GM19467 (cell line): ENCODE measurements at regions not wholly inside any gene's neighbourhood (a gene's known extent, or its start where the extent isn't known, plus 50 kb on each side); places are given as distances from the start of the nearest gene placed in this dataset.
"Not testable (repeated sequence)": the region's sequence is repeated elsewhere in the genome, so short reads cannot be mapped to it uniquely, and the experiment has no call there.

Experiments
- ATAC-seq: cut with Tn5 transposase; IDR thresholded peaks from one replicate; pipeline ENCODE4 v1.9.1; 2021; ENCODE audit warnings: mild to moderate bottlenecking, moderate library complexity; ENCODE audit not compliant: unreplicated experiment

DNA sequence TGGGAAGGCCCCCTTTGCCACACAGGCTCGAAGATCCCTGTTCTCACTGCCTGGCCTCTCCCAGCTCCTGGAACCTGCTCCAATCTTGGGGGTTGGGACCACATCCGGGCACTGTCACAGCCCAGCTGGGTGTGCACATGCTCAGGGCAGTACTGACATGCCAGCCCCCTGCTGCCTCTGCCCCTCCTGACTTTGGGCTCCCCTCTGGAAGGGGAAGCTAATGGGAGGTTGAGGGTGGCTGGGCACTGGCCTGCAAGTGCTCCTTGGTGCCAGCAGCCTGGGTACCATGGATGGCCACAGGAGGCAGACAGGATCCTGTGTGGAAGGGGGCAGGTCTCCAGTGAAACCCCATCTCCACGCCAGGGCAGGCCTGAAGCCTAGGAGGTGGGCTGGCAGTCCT lies 126.1 kb upstream of the NOL4 start:
- ATAC-seq = no peak

GRCh38 chr18:34352385-34353163 lies 127.9 kb upstream of the NOL4 start:
- ATAC-seq = no peak

GRCh38 chr18:34354351-34354750 lies 129.6 kb upstream of the NOL4 start:
- ATAC-seq = no peak

- no peak for ATAC-seq
Observed at GRCh38 chr18:34357944-34358580, 133.3 kb upstream of the NOL4 start.

GRCh38 chr18:34358923-34359322 lies 134.2 kb upstream of the NOL4 start:
- peak; percentile 77 for ATAC-seq

GRCh38 chr18:34364699-34365098 lies 140.0 kb upstream of the NOL4 start:
- ATAC-seq = no peak

- ATAC-seq = no peak
Observed at GRCh38 chr18:34370704-34371395, 146.1 kb upstream of the NOL4 start.

- ATAC-seq = no peak
Observed at GRCh38 chr18:34380326-34380725, 155.6 kb upstream of the NOL4 start.

DNA sequence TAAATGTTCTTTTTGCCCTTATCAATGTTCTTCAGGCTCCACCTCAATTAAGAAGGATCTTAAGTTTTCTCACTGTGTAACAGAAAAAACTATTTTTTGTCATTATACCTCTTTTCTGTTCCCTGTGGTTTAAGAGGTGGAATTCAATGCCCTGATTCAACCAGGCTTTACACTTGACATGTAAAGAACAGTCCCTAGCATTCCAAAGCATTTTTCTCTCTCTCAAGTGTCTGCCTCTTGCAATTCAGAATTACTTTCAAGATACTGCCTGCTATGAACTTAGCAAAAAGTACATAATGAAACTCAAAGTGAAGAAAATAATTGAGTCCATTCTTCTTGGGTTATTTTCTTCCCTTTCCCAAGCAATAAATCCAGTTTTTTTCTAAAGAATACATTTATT lies 160.6 kb upstream of the NOL4 start:
- no peak for ATAC-seq

DNA sequence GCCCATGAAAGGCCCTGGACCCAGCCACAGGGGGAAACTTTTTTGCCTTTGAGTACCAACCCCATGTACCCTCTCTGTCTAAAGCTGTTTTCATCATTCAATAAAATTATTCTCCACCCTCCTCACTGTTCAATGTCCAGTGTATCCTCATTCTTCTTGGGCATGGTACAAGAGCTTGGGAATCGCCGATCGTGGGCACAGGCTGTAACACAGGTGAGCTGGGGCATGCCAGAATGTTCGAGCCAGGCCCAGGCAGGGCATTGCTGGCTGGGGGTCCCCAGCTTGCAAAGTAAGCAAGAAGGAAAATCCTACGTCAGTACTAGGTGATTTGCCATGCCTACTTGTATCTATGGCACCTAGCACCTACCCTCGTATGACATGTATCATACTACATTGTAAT lies 162.1 kb upstream of the NOL4 start:
- ATAC-seq = no peak

GRCh38 chr18:34397286-34397896 lies 172.7 kb upstream of the NOL4 start:
- no peak for ATAC-seq

GRCh38 chr18:34399892-34400291 lies 175.2 kb upstream of the NOL4 start:
- no peak for ATAC-seq

DNA sequence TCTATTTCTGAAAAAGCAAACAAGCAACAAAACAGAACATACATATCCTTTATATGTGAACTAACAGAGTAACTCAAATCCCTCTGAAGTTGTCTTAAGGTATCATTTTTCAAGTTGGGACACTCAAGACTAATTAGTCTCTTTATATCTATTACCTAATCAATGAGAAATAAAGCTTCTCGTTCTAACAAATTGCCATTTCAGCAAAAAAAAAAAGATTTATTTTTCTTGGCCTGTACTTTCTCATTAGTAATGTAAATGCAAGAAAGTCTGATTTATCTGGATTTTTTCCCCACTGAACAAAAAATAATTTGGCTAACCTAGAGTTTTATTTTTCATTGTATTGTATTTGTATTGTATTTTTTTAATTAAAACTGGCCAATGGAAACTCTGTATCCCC lies 176.1 kb upstream of the NOL4 start:
- ATAC-seq = no peak

DNA sequence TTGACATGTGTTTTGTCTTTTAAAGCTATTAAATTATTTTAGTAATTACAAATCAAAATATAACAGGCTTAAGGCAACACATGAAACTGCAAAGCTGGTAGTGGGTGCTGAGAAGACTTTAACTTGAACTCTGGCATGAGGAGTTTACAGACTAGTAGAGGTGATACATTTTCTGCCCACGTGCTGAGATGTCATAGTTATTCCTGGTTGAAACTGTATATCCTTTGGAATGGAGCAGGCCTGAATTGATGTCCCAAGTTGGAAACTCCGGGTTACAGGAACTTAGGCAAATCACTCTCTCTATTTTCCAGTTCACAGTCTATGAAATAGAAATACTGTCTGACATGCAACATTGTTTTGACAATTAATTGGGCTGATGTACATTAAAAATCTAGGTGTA lies 177.1 kb upstream of the NOL4 start:
- ATAC-seq = no peak

GRCh38 chr18:34407471-34407870 lies 182.8 kb upstream of the NOL4 start:
- ATAC-seq = not testable (repeated sequence)

DNA sequence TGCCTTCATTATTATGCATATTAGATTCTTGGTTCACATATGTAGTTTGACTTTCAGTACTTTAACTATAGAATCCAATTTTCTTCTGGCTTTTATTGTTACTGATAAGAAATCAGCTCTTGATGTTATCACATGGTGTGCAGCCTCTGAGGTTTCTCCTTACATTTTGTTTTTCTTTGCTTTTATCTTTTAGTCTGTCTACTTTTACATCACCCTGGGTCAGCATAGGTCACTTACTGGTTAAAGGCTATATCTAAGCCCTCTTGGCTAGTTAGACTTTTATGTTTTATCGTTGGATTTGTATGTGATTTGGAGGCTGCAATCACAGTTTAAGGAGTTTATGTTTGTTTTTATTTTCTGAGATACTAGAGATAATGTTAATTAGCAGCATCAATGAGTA lies 187.2 kb upstream of the NOL4 start:
- no peak for ATAC-seq

DNA sequence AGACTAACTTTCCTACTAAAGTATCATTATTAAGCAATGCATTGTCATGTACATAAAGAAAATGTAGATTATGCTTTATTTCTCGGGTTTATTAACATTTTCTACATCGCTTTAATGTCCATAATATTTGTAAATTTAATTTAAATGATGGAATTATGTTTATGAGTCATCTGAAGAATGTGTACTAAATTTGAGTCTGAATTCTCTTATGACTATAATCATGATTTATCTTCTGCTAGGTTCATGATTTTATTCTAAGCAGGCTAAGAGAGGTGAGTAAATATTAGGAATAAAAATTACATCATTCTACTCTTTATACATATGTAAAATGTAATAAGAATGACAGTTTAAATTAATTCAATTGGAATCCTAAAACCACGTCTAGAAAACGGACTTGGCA lies 206.3 kb upstream of the NOL4 start:
- ATAC-seq = no peak

GRCh38 chr18:34444622-34445021 lies 219.9 kb upstream of the NOL4 start:
- ATAC-seq = no peak

- no peak for ATAC-seq
Observed at GRCh38 chr18:34448662-34449061, 223.9 kb upstream of the NOL4 start.

GRCh38 chr18:34457761-34458160 lies 233.0 kb upstream of the NOL4 start:
- no peak for ATAC-seq

DNA sequence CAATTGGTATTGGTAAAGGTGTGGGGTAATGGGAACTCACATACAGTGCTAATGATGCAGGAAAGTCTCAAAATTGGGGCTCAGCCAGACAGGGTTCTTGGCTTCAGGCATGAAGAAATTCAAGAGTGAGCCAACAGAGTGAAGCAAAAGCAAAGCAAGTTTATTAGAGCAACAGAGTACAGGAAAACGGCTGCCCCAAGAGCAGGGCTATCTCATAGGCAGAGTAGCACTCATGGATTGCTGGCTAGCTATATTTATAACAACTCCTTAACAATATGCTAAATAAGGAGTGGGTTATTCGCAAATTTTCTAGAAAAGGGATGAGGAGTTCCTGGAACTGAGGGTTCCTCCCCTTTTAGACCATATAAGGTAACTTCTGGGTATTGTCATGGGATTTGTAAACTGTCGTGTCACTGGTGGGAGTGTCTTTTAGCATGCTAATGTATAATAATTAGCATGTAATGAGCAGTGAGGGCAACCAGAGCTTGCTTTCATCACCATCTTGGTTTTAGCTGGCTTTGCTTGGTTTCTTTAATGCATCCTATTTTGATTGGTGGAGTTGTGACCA lies 233.8 kb upstream of the NOL4 start:
- ATAC-seq = no peak
